HG02678 (cell line): ENCODE measurements at regions not wholly inside any gene's neighbourhood (a gene's known extent, or its start where the extent isn't known, plus 50 kb on each side); places are given as distances from the start of the nearest gene placed in this dataset.
"Not testable (repeated sequence)": the region's sequence is repeated elsewhere in the genome, so short reads cannot be mapped to it uniquely, and the experiment has no call there.

Experiments used
- ATAC-seq: cut with Tn5 transposase; IDR thresholded peaks from one replicate; pipeline ENCODE4 v1.9.1; 2021; ENCODE audit warnings: mild to moderate bottlenecking, moderate library complexity; ENCODE audit not compliant: unreplicated experiment

DNA sequence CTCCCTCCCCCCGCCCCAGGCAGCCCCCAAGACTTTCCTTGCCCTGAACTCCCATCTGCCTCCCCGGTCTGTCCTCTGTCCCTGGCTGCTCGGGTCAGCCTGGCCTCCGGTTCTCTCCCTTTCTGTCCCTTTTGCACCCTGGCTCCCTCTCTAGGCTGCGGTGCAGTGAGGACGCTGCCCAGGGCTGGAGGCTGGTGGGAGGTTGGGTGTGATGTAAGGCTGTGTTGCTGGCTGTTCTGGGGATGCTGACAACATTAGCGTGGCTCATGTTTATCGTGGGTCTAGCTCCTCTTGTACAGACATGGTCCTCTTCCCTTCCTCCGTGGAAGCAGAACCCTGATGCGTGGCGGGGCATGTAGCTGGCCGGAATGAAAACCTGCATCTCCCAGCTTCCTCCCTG lies 357.5 kb downstream of the CNTNAP3B start:
- not testable (repeated sequence) for ATAC-seq

DNA sequence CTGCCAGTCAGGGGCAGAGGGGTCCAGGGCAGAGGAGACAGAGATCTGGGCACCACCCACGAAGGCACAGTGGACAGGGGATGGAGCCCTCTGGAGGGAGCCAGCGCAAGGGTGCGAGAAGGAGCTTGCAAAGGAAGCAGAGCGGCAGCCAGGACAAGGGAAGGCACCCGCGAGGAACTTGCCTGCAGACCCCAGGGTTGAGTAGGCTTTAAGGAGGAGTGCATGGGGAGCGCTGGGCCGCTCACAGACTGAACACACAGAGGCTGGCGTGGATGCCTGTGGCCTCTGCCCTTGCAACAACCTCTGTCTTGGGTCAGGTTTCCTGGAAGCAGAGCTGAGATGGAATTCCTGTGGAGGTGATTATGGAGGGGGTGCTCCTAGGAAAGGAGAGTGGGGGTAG lies 374.4 kb downstream of the CNTNAP3B start:
- ATAC-seq, result not testable (repeated sequence)

DNA sequence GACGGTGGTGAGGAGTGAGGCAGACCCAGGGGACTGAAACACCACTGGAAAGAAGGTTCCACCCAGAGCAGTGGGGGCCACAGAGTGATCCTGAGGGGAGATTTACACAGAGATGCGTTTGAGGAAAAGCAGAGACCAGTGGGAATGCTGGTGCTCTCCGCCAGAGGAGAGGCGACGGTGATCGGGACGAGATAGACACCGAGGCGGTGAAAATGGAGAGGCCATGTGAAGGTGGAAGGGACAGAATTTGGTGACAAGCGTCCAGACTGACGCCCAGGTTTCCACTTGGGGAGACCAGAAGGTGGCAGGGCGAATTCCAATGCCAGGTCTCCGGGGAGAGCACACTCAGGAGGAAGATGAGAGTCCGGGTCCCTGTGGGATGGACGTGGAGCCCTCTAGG lies 374.8 kb downstream of the CNTNAP3B start:
- not testable (repeated sequence) for ATAC-seq

DNA sequence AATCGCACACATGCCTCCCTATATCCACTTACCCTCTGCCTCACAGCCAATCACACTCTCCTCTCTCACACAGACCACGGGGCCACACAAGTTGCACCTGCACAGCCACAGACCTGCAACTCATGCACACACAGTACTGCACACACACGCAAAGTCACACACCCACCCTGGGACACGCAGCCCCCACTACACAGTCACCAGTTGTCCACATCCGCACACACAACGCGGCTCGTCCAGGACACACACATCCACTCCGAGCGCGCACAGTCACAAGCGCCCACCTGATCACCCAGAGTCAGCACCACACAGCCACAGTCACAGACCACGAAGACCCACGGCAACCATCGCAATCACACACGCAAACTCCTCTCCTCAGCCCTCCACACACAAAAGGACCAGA lies 387.3 kb downstream of the CNTNAP3B start:
- not testable (repeated sequence) for ATAC-seq

GRCh38 chr9:41741173-41741572 lies 388.1 kb downstream of the CNTNAP3B start:
- not testable (repeated sequence) for ATAC-seq

DNA sequence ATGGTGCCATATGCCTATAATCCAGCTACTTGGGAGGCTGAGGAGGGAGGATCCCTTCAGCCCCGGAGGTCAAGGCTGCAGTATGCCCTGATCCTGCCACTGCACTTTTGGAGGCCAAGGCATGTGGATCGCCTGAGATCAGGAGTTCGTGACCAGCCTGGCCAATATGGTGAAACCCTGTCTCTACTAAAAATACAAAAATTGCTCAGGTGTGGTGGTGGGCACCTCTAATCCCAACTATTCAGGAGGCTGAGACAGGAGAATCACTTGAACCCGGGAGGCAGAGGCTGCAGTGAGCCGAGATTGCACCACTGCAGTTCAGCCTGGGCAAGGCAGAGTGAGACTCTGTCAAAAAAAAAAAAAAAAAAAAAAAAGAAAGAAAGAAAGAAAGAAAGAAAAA lies 390.5 kb downstream of the CNTNAP3B start:
- not testable (repeated sequence) for ATAC-seq

DNA sequence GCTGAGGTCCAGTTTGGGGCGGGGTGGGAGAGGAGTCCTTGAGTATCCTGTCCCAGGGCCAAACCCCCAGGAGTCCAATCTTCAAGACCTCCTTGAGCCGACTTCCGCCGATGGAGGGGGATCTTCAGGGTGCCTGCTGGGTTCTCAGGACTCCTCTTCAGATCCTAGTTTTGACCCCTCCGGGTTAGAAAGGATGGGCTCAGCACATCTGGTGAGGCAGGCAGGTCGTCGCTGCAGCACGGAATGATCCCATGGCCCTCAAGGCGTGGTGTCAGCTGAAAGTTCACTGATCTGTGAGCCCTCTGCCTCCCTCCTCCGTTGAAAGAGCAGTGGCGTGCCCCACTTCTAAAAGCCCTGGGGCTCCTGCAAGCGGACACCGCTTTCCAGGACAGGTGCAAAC lies 430.0 kb downstream of the CNTNAP3B start:
- ATAC-seq, result not testable (repeated sequence)

DNA sequence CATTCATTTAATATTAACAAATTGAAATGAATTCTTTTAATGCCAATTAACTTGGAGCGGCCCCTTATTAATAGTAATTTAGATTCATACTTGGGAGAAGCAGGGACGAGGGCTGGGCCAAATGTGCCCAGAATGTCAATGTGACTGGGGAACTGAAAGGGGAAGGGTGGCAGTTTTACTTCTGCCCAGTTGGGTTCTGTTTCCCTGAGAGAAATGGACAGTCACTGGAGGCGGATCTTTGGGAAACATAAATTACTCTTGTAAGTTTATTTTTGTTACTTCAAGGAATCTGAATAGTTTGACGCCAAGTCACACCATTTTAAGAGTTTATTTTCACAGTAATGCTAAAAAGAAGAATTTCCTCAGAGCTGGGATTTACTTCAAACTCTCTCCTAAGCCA lies 432.1 kb downstream of the CNTNAP3B start:
- ATAC-seq, result not testable (repeated sequence)

DNA sequence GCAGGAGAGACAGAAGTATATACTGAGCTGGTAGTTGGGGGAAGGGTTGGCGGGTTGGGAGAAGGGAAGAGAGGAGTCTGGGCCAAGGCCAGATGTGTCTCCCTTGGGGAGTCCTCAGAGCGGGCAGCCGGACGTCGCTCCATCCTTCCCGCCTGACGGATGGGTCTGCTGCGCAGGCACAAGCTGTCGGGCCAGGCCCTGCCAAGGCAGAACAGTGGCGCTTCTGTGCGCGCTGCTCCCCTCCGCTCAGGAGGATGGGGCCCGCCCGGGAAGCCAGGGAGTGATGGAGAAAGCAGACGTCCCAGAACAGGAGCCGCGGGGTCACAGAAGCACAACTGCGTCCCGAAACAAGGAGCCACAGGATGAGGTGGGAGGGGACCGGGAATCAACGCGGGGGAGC lies 449.9 kb downstream of the CNTNAP3B start:
- not testable (repeated sequence) for ATAC-seq

- not testable (repeated sequence) for ATAC-seq
Observed at GRCh38 chr9:41663497-41664036, 465.7 kb downstream of the CNTNAP3B start.

DNA sequence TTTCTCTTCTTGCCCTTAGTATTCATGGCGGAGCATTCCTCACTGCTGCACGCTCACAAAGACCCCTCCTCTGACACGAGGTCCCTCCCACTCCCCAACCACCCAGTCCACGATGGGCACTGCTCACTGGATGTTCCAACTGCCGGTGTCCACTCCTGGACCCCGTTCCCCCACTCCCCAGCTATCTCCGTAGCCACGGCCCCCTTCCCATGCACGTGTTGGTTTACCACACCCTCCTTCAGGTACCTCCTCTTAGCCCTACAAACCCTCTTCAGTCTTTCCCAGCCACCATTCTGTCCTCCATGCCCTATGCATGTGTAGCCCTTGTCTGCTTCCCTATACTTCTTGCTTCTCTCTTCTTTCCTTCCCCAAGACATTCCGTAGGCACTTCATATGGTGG lies 469.6 kb upstream of the ZNG1F start:
- ATAC-seq, result not testable (repeated sequence)

GRCh38 chr9:41658116-41658515 lies 469.0 kb upstream of the ZNG1F start:
- ATAC-seq, result not testable (repeated sequence)

GRCh38 chr9:41657141-41657540 lies 468.0 kb upstream of the ZNG1F start:
- not testable (repeated sequence) for ATAC-seq

DNA sequence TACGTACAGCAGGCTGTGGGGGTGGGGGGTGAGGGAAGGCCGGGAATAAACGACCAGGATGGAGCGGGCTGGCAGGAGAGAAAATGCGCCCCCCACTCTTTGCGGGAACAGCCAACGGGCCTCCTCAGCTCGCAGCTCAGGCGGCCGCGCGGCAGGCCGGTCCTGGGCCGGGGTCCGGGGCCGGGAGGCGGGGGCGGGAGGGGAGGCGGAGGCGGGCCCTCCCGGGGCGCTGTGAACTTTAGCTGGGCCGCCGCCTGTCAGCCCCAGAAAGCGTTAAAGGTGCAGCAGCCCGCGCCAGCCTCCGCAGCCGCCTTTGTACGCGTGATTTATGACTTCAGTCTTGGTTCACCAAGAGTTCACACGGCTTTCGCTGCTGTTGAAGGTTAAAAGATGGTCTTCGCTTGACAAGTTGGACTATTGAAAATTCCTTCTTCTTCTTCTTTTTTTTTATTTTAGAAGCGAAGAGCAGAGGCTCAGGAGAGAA lies 466.0 kb upstream of the ZNG1F start:
- not testable (repeated sequence) for ATAC-seq

GRCh38 chr9:41654349-41654748 lies 465.2 kb upstream of the ZNG1F start:
- not testable (repeated sequence) for ATAC-seq

GRCh38 chr9:41653560-41654340 lies 464.6 kb upstream of the ZNG1F start:
- not testable (repeated sequence) for ATAC-seq

DNA sequence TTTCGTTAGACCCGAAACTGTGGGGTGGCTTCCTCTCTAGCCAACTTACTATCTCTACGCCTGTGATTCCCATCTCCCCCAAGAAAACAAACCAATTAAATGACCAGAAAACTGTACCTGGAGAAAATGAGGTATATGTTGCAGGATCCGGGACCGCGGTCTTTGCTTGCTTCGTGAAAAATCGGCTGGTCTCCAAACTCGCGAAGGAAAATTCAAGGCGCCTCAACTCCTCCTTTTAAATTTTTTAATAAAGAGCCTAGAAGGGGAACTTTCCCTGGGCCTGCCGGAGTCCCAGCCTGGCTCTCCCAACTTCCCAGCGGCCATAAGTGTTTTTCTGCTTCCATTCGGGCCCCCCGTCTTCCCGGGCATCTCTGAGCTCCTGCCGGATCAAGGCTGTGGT lies 463.7 kb upstream of the ZNG1F start:
- not testable (repeated sequence) for ATAC-seq

DNA sequence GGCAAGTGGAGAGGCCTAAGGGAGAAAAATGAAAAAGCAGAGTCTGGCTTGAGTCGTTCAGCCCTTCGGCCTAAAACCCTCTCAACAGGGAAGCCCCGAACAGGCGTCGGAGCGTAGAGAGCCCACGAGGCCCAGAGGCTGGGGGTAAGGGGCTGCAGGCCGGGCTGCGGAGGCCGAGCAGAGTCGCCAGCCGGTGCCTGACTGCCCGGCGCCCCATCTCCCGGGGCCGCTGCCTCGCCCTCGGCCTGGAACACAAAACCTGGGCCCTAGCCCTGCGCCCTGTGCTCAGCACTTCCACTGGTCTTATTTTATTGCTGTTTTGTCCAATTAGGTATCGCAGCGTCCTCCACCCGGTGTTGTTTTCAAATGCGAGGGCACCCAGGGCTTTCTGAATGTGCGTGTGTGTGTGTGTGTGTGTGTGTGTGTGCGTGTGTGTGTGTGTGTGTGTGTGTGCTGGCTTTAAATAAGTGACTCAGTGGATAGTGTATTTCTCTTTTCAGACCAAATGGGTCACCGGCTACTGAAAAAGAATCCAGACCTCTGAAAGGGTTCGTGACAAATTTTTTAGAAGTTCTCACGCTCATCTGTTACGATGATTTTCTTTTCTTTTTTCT lies 463.1 kb upstream of the ZNG1F start:
- not testable (repeated sequence) for ATAC-seq

- ATAC-seq, result not testable (repeated sequence)
Observed at GRCh38 chr9:41650086-41650485, 461.0 kb upstream of the ZNG1F start.

- not testable (repeated sequence) for ATAC-seq
Observed at GRCh38 chr9:41648564-41648963, 459.4 kb upstream of the ZNG1F start.

DNA sequence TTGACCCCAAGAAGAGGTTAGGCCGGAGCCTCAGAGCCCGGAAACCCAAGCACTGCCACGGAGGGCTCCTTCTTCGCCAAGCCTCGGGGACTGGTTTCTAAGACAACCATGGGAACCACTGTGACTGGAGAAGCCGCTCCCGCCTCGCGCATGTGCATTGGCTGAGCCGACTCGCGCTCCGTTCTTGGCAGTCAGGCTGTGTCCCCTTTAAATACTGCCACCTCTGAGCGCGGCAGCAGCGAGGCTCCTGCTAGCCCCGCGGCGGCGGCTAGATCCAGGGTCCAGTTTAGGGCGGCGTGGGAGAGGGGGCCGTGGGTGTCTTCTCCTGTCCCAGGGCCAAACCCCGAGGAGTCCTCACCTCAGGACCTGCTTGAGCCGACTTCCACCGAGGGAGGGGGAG lies 457.1 kb upstream of the ZNG1F start:
- ATAC-seq, result not testable (repeated sequence)
